HG02870 (cell line): ENCODE measurements at regions not wholly inside any gene's neighbourhood (a gene's known extent, or its start where the extent isn't known, plus 50 kb on each side); places are given as distances from the start of the nearest gene placed in this dataset.

Experiments used
- ATAC-seq: cut with Tn5 transposase; IDR thresholded peaks from one replicate; pipeline ENCODE4 v1.9.1; 2021; ENCODE audit warnings: mild to moderate bottlenecking, moderate library complexity; ENCODE audit not compliant: unreplicated experiment

DNA sequence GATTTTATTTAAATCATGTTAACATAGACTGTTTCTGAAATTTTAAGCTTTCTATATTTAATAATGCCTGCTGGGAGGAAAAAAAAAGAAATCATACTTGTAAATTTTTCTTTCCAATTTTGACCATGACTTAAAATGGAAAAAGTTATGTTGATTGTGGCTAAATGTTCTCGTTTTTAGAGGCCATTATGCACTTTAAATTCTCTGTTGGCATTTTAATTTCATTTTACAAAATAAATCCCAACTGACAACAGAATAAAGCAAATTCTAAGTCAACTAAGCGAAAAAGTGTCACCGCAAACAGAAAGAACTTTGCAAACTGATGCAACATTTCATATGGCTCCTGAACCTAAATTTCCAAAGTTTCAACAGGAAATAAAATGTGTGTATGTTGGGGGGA, 74.8 kb upstream of the G2E3 start:
- no peak for ATAC-seq

DNA sequence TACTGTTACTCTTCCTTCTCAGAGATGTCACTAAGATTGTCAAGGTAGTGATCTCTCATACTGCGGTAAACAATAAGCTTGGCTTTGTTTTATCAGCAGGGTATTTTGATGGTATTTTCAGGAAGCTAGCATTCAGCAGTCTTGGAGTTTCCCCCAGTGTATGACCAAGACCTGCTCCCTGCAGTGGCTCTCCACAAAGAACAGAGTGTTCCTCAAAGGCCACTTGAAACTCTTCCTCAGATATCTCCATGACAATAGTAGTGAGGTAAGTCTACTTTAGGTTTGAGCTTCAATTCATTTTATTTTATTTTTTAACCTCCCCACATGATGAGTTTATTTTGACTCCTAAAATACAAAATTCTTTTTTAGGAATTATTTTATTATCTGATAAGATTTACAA, 74.0 kb upstream of the G2E3 start:
- no peak for ATAC-seq

DNA sequence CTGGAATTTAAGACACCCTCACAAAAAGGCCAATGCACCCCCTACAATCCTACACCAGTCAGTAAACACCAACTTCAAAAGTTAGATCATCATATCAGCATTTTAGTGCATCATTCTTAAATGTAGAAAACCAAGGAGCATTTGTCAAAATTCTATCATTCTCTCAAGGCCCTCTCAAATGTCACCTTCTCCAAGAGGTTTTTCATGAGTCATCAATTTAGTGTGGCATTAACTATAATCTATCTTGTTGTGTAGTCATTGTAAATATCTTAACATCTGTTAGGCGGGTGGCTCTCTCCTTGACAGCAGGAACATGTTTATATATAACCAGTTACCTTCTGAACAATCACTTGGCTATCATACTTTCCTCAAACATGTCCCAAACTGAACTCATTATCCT, 62.1 kb upstream of the G2E3 start:
- ATAC-seq = no peak

DNA sequence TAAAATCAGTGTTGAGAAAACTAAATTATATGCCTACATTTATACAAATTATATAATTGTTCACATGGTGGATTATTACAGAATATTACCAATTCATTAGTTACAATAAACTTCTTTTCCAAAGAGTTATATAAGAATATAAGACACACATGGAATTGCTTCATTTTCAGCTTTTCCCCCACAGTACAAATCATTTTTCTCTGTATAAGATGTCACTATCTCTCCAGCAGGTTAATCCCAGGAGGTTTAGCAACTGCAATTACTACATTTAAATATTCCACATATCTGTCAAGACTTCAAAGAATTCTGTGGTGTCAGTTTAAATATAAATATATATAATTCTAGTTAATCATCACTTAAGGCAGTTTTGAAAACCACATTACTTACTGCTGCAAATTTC, 59.6 kb upstream of the G2E3 start:
- ATAC-seq = no peak

DNA sequence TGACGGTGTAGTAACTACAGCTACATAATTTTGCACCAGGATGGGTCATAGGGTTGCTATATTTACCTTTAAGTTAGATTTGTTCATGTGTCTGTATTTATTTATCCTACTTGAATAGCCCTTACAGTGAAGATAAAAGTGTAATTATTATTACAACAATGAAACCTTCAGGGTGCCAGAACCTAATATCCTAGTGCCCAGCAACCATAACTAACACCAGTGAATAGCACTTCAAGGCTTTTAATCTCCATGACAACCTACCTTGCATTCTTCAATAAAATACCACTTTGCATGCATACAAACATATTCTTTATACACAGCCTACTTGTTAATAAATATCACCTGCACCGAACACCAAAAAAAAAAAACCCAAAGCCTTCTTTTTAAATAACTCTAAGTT, 58.7 kb upstream of the G2E3 start:
- no peak for ATAC-seq

DNA sequence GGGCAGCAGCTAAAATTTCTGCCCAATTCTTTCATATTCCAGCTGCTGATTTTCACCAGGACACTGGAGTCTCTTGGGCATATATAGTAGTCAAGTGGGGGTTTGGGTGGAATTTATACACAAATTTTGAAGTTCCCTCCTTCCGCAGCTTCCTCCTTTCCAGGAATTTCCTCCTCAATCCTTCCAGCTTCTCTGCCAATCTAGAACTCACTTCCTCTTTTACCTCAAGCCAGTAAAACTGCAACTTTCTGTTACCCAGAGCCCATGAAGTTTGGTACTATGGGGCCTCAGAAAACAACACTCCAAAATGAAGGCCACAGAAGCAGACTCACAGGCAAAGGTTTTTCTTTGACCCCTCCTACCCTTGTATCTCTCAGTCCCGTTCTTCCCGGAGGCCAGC, 51.7 kb upstream of the G2E3 start:
- ATAC-seq = no peak
